CD4-positive, alpha-beta T cell (primary cell): ENCODE measurements at regions not wholly inside any gene's neighbourhood (a gene's known extent, or its start where the extent isn't known, plus 50 kb on each side); places are given as distances from the start of the nearest gene placed in this dataset.

Source experiments
- ATAC-seq: fragments of 200-7000 bp; cut with Tn5 transposase; one replicate; pipeline ENCODE4 v1.10.0; 2022; ENCODE audit warnings: mild to moderate bottlenecking; ENCODE audit not compliant: poor library complexity
- CTCF ChIA-PET: fragments of 350-600 bp; sonication (Branson Sonifier 250); formaldehyde crosslinking; loops from one replicate; lab custom pipeline; 2021; ENCODE audit warnings: antibody characterized with exemption, inconsistent platforms; lab: Charles Lee
- POLR2A ChIA-PET: fragments of 350-600 bp; sonication (Branson Sonifier 250); formaldehyde crosslinking; loops from one replicate; lab custom pipeline; 2021; ENCODE audit warnings: antibody characterized with exemption, inconsistent platforms; lab: Charles Lee
- DNase-seq, 14 experiments: peaks; one replicate each; pipeline ENCODE4 v3.0.0-alpha.2; 2013 to 2020; ENCODE audit warnings: mixed read lengths in 2 of 14
- H3K27ac ChIP-seq, 2 donors: one replicate each; pipeline versions ENCODE4 v1.5.1 to v1.7.0; 2013; ENCODE audit warnings: low read length in 2 of 2, low read depth in 1 of 2, mild to moderate bottlenecking in 1 of 2
- H3K27me3 ChIP-seq, 2 experiments: 1 replicate in 1 of 2; 2 replicates in 1 of 2; pipeline versions ENCODE4 v1.6.1 to v1.7.0; 2013; ENCODE audit warnings: low read length in 2 of 2, control low read depth in 1 of 2, mild to moderate bottlenecking in 1 of 2, moderate library complexity in 1 of 2; ENCODE audit not compliant: insufficient read depth in 2 of 2, control insufficient read depth in 1 of 2
- H3K36me3 ChIP-seq: one replicate; pipeline ENCODE4 v1.6.1; 2013; ENCODE audit warnings: low read length, control low read depth; ENCODE audit not compliant: insufficient read depth
- H3K4me1 ChIP-seq: one replicate; pipeline ENCODE4 v1.6.1; 2013; ENCODE audit warnings: low read length, control low read depth; ENCODE audit not compliant: insufficient read depth
- H3K4me3 ChIP-seq: one replicate; pipeline ENCODE4 v1.5.1; 2013; ENCODE audit warnings: mild to moderate bottlenecking, low read length, moderate library complexity
- H3K9me3 ChIP-seq, 2 experiments: 1 replicate in 1 of 2; 2 replicates in 1 of 2; pipeline versions ENCODE4 v1.6.1 to v1.7.0; 2013; ENCODE audit warnings: low read length in 2 of 2, mild to moderate bottlenecking in 2 of 2, control low read depth in 1 of 2, moderate library complexity in 1 of 2; ENCODE audit not compliant: control insufficient read depth in 1 of 2, insufficient read depth in 1 of 2
- H3K27ac Mint-ChIP-seq: one replicate; pipeline ENCODE4 v1.8.0; 2020; ENCODE audit warnings: mixed read lengths
- H3K27me3 Mint-ChIP-seq: one replicate; pipeline ENCODE4 v1.8.0; 2021; ENCODE audit warnings: mixed read lengths
- H3K36me3 Mint-ChIP-seq: one replicate; pipeline ENCODE4 v1.8.0; 2021; ENCODE audit warnings: low read depth, mixed read lengths
- H3K4me1 Mint-ChIP-seq: one replicate; pipeline ENCODE4 v1.8.0; 2021; ENCODE audit warnings: low read depth, mixed read lengths
- H3K4me3 Mint-ChIP-seq: one replicate; pipeline ENCODE4 v1.8.0; 2020; ENCODE audit warnings: mild to moderate bottlenecking, mixed read lengths
- H3K9me3 Mint-ChIP-seq: one replicate; pipeline ENCODE4 v1.8.0; 2020; ENCODE audit warnings: mixed read lengths
- CTCF ChIP-seq: fragments of 200-600 bp; IDR thresholded peaks from one replicate; pipeline ENCODE4 v1.8.0; 2022; ENCODE audit warnings: antibody characterized with exemption, mild to moderate bottlenecking
- intact Hi-C, 2 experiments: fragments of 100-400 bp; cut with DNase I in 1 of 2; cut with micrococcal nuclease in 1 of 2; formaldehyde crosslinking; loops; one replicate each; pipeline versions ENCODE4 v1.15.1 to v1.9.0; 2023 to 2025; cut with DNase I, micrococcal nuclease

GRCh38 chr6:104434519-104434918, 425.2 kb downstream of the HACE1 start:
- Mint-ChIP-seq H3K27me3 (no peaks in the 10 kb centered on the region), H3K4me3 (no peak overlapping the region), H3K4me1 (no peaks in the 10 kb centered on the region), H3K9me3 (no peaks in the 10 kb centered on the region), H3K36me3 (no peaks in the 10 kb centered on the region), H3K27ac (no peak overlapping the region)
- Histone ChIP-seq H3K9me3 (no peaks in the 10 kb centered on the region), H3K4me1 (no peaks in the 10 kb centered on the region), H3K4me3 (no peak overlapping the region), H3K27ac (no peak overlapping the region), H3K36me3 (no peaks in the 10 kb centered on the region), H3K27me3 (no peaks in the 10 kb centered on the region)
- ChIA-PET CTCF (no interaction called here), POLR2A (no interaction called here)
- DNase-seq, result no peak
- no peak for TF ChIP-seq CTCF
- ATAC-seq, result no peak
- intact Hi-C loops, result no loop called here

DNA sequence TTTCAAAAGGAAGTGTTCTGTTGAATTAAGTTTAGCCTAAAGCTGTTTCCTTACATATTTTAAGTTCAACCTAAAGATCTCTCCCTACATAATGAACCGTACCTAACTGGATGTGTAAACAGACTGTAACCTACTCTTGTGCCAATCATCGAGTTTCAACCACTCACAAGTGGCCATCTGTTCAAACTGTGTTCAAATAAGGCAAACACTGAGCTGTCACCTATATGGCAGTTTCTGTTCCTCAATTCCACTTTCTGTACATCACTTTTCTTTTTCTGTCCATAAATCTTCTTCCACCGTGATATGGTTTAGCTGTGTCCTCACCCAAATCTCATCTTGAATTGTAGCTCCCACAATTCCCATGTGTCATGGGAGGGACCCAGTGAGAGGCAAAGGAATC, 428.6 kb downstream of the HACE1 start:
- Mint-ChIP-seq H3K4me1 (no peaks in the 10 kb centered on the region), H3K9me3 (peaks cover 3% of the 10 kb centered on the region)

DNA sequence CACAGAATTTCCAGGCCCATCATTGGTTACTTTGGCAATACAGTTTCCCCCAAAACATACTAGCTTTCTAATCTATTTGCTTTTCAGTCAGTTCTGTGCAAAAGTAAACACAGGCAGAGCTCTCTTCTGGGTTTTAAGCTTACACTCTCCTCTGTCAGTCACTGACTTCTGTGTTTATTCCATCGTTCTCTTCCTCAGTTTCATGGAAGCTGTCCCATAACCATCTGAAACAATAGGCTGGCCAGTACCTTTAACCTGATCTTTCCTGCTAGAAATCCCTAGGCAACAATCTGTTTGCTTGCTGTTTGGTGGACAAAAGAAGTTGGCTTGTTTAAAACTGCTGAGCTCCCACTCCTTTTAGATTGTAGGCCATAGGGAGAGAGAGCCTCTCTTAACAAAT, 431.5 kb downstream of the HACE1 start:
- intact Hi-C loops, result no loop called here
- ChIA-PET POLR2A (no interaction called here), CTCF (no interaction called here)
- no peaks in the 10 kb centered on the region for H3K36me3 ChIP-seq
- H3K4me3 ChIP-seq, result no peak overlapping the region
- TF ChIP-seq CTCF, result no peak
- H3K9me3 ChIP-seq, result peaks cover 0 to 6% of the 10 kb centered on the region in 2 experiments
- DNase-seq (no peak), ATAC-seq (no peak)
- Mint-ChIP-seq H3K36me3 (no peaks in the 10 kb centered on the region), H3K4me1 (no peaks in the 10 kb centered on the region), H3K9me3 (peaks cover 3% of the 10 kb centered on the region), H3K27ac (no peak overlapping the region), H3K4me3 (no peak overlapping the region), H3K27me3 (peaks cover 4% of the 10 kb centered on the region)
- no peak overlapping the region for H3K27ac ChIP-seq
- H3K4me1 ChIP-seq, result no peaks in the 10 kb centered on the region
- H3K27me3 ChIP-seq, result no peaks in the 10 kb centered on the region

More for the DNA sequence above, 428.6 kb downstream of the HACE1 start:
- ATAC-seq, result no peak
- Mint-ChIP-seq H3K27me3 (peaks cover 4% of the 10 kb centered on the region), H3K4me3 (no peak overlapping the region), H3K27ac (no peak overlapping the region), H3K36me3 (no peaks in the 10 kb centered on the region)
- CTCF ChIA-PET, result no interaction called here
- H3K27me3 ChIP-seq, result no peaks in the 10 kb centered on the region
- TF ChIP-seq CTCF, result no peak
- no peaks in the 10 kb centered on the region for H3K4me1 ChIP-seq
- H3K4me3 ChIP-seq, result no peak overlapping the region
- DNase-seq, result no peak
- POLR2A ChIA-PET, result no interaction called here
- H3K9me3 ChIP-seq, result no peaks in the 10 kb centered on the region
- H3K36me3 ChIP-seq, result no peaks in the 10 kb centered on the region
- intact Hi-C loops, result no loop called here
- no peak overlapping the region for H3K27ac ChIP-seq
